ENCODE measurements at regions not wholly inside any gene's neighbourhood (a gene's known extent, or its start where the extent isn't known, plus 50 kb on each side); places are given as distances from the start of the nearest gene placed in this dataset.

GRCh38 chr15:60161704-60162103 lies 157.6 kb downstream of the FOXB1 start:
- Histone ChIP-seq H3K36me3 (no peaks in the 10 kb centered on the region), H3K27ac (no peak overlapping the region), H3K4me1 (ENCODE audit: control insufficient read depth in 1 of 2, low read depth in 2 of 2) (no peaks in the 10 kb centered on the region), H3K4me3 (no peak overlapping the region), H3K27me3 (replicated peaks; ENCODE audit: insufficient read depth) (no peaks in the 10 kb centered on the region), H3K9me3 (no peaks in the 10 kb centered on the region)
- DNase-seq (ENCODE audit: low spot score) (no peak), ATAC-seq (ENCODE audit: insufficient number of reproducible peaks, low FRiP score, low read depth) (no peak)
- no peak for TF ChIP-seq CTCF (IDR thresholded peaks at IDR 0.05)

- no peak for TF ChIP-seq CTCF (IDR thresholded peaks at IDR 0.05)
- Histone ChIP-seq H3K27me3 (replicated peaks; ENCODE audit: insufficient read depth) (no peaks in the 10 kb centered on the region), H3K9me3 (no peaks in the 10 kb centered on the region), H3K27ac (no peak overlapping the region), H3K4me1 (ENCODE audit: control insufficient read depth in 1 of 2, low read depth in 2 of 2) (no peaks in the 10 kb centered on the region), H3K4me3 (no peak overlapping the region), H3K36me3 (no peaks in the 10 kb centered on the region)
- ATAC-seq (ENCODE audit: insufficient number of reproducible peaks, low FRiP score, low read depth), result no peak
- no peak for DNase-seq (ENCODE audit: low spot score)
Measured at GRCh38 chr15:60162251-60162967, 158.3 kb downstream of the FOXB1 start.

- DNase-seq (ENCODE audit: low spot score), result no peak
- Histone ChIP-seq H3K4me1 (ENCODE audit: control insufficient read depth in 1 of 2, low read depth in 2 of 2) (no peaks in the 10 kb centered on the region), H3K27me3 (replicated peaks; ENCODE audit: insufficient read depth) (no peaks in the 10 kb centered on the region), H3K4me3 (no peak overlapping the region), H3K36me3 (no peaks in the 10 kb centered on the region), H3K27ac (no peak overlapping the region), H3K9me3 (no peaks in the 10 kb centered on the region)
- TF ChIP-seq CTCF (IDR thresholded peaks at IDR 0.05), result no peak
- no peak for ATAC-seq (ENCODE audit: insufficient number of reproducible peaks, low FRiP score, low read depth)
Measured at GRCh38 chr15:60162968-60163355, 158.9 kb downstream of the FOXB1 start.

- TF ChIP-seq CTCF (IDR thresholded peaks at IDR 0.05), result no peak
- Histone ChIP-seq H3K9me3 (no peaks in the 10 kb centered on the region), H3K36me3 (no peaks in the 10 kb centered on the region), H3K4me1 (ENCODE audit: control insufficient read depth in 1 of 2, low read depth in 2 of 2) (no peaks in the 10 kb centered on the region), H3K27me3 (replicated peaks; ENCODE audit: insufficient read depth) (no peaks in the 10 kb centered on the region), H3K27ac (no peak overlapping the region), H3K4me3 (no peak overlapping the region)
- ATAC-seq (ENCODE audit: insufficient number of reproducible peaks, low FRiP score, low read depth) (no peak), DNase-seq (ENCODE audit: low spot score) (no peak)
Measured at GRCh38 chr15:60165111-60165510, 161.0 kb downstream of the FOXB1 start.

GRCh38 chr15:60172143-60172542 lies 168.0 kb downstream of the FOXB1 start:
- Histone ChIP-seq H3K4me1 (ENCODE audit: control insufficient read depth in 1 of 2, low read depth in 2 of 2) (no peaks in the 10 kb centered on the region), H3K4me3 (no peak overlapping the region), H3K27ac (no peak overlapping the region), H3K36me3 (no peaks in the 10 kb centered on the region), H3K9me3 (no peaks in the 10 kb centered on the region), H3K27me3 (replicated peaks; ENCODE audit: insufficient read depth) (no peaks in the 10 kb centered on the region)
- DNase-seq (ENCODE audit: low spot score) (no peak), ATAC-seq (ENCODE audit: insufficient number of reproducible peaks, low FRiP score, low read depth) (no peak)
- no peak for TF ChIP-seq CTCF (IDR thresholded peaks at IDR 0.05)
